ENCODE measurements at regions not wholly inside any gene's neighbourhood (a gene's known extent, or its start where the extent isn't known, plus 50 kb on each side); places are given as distances from the start of the nearest gene placed in this dataset.
A peak's percentile ranks its signal among the peaks of the same experiment; 100 is the strongest.

GRCh38 chr22:46072110-46072881 is 78.0 kb upstream of the PPARA start:
- FAIRE-seq (no peak), DNase-seq (peak in 4 of 5 donors; percentile 65 to 92 (median 70))
- no peak for TF ChIP-seq CTCF (IDR thresholded peaks at IDR 0.05; ENCODE audit: borderline replicate concordance, extremely low read depth, insufficient read depth)
- no peaks in the 10 kb centered on the region for H3K9me3 ChIP-seq (ENCODE audit: control insufficient read depth in 2 of 3, insufficient read depth in 1 of 3, low read length in 3 of 3)
- intact Hi-C loops (cut with DNase I), result no loop called here
- H3K27me3 ChIP-seq (ENCODE audit: control insufficient read depth, insufficient read depth, low read length), result no peaks in the 10 kb centered on the region
- H3K36me3 ChIP-seq (ENCODE audit: control insufficient read depth in 2 of 3, insufficient read depth in 3 of 3, low read length in 3 of 3), result peaks cover 0 to 9% (median 2%) of the 10 kb centered on the region in 3 donors
- H3K27ac ChIP-seq (ENCODE audit: low read depth in 2 of 2, low read length in 2 of 2), result peak overlapping the region; percentile 96 to 97
- H3K4me3 ChIP-seq (ENCODE audit: low read length in 3 of 3), result peak overlapping the region; percentile 81 to 90 (median 89)
- H3K4me1 ChIP-seq (ENCODE audit: control insufficient read depth in 2 of 3, insufficient read depth in 2 of 3, low read depth in 1 of 3, low read length in 3 of 3), result peaks cover 0 to 34% (median 30%) of the 10 kb centered on the region in 3 donors
- H3K9ac ChIP-seq (ENCODE audit: low read length in 3 of 3), result peak overlapping the region; percentile 84 to 97 (median 93)

GRCh38 chr22:46072981-46073682 is 77.2 kb upstream of the PPARA start:
- Histone ChIP-seq H3K4me1 (ENCODE audit: control insufficient read depth in 2 of 3, insufficient read depth in 2 of 3, low read depth in 1 of 3, low read length in 3 of 3) (peaks cover 0 to 34% (median 32%) of the 10 kb centered on the region in 3 donors), H3K9ac (ENCODE audit: low read length in 3 of 3) (peak overlapping the region; percentile 84 to 97 (median 93)), H3K27ac (ENCODE audit: low read depth in 2 of 2, low read length in 2 of 2) (peak overlapping the region; percentile 84 to 96), H3K9me3 (ENCODE audit: control insufficient read depth in 2 of 3, insufficient read depth in 1 of 3, low read length in 3 of 3) (no peaks in the 10 kb centered on the region), H3K4me3 (ENCODE audit: low read length in 3 of 3) (peak overlapping the region; percentile 81 to 90 (median 89)), H3K36me3 (ENCODE audit: control insufficient read depth in 2 of 3, insufficient read depth in 3 of 3, low read length in 3 of 3) (peaks cover 0 to 9% (median 2%) of the 10 kb centered on the region in 3 donors), H3K27me3 (ENCODE audit: control insufficient read depth, insufficient read depth, low read length) (no peaks in the 10 kb centered on the region)
- intact Hi-C loops (cut with DNase I), result no loop called here
- no peak for TF ChIP-seq CTCF (IDR thresholded peaks at IDR 0.05; ENCODE audit: borderline replicate concordance, extremely low read depth, insufficient read depth)
- DNase-seq (peak in 1 of 5 donors; percentile 27), FAIRE-seq (no peak)

GRCh38 chr22:46073683-46074504 is 76.4 kb upstream of the PPARA start:
- H3K27ac ChIP-seq (ENCODE audit: low read depth in 2 of 2, low read length in 2 of 2), result peak overlapping the region; percentile 84 to 96
- peak overlapping the region; percentile 84 to 97 (median 93) for H3K9ac ChIP-seq (ENCODE audit: low read length in 3 of 3)
- peak overlapping the region; percentile 81 to 90 (median 89) for H3K4me3 ChIP-seq (ENCODE audit: low read length in 3 of 3)
- H3K9me3 ChIP-seq (ENCODE audit: control insufficient read depth in 2 of 3, insufficient read depth in 1 of 3, low read length in 3 of 3), result no peaks in the 10 kb centered on the region
- no peak for TF ChIP-seq CTCF (IDR thresholded peaks at IDR 0.05; ENCODE audit: borderline replicate concordance, extremely low read depth, insufficient read depth)
- intact Hi-C loops (cut with DNase I), result no loop called here
- FAIRE-seq (no peak), DNase-seq (peak in 2 of 5 donors; percentile 60 to 74)
- peaks cover 0 to 9% (median 2%) of the 10 kb centered on the region in 3 donors for H3K36me3 ChIP-seq (ENCODE audit: control insufficient read depth in 2 of 3, insufficient read depth in 3 of 3, low read length in 3 of 3)
- H3K27me3 ChIP-seq (ENCODE audit: control insufficient read depth, insufficient read depth, low read length), result no peaks in the 10 kb centered on the region
- H3K4me1 ChIP-seq (ENCODE audit: control insufficient read depth in 2 of 3, insufficient read depth in 2 of 3, low read depth in 1 of 3, low read length in 3 of 3), result peaks cover 0 to 40% (median 38%) of the 10 kb centered on the region in 3 donors
